ENCODE measurements at regions not wholly inside any gene's neighbourhood (a gene's known extent, or its start where the extent isn't known, plus 50 kb on each side); places are given as distances from the start of the nearest gene placed in this dataset.

DNA sequence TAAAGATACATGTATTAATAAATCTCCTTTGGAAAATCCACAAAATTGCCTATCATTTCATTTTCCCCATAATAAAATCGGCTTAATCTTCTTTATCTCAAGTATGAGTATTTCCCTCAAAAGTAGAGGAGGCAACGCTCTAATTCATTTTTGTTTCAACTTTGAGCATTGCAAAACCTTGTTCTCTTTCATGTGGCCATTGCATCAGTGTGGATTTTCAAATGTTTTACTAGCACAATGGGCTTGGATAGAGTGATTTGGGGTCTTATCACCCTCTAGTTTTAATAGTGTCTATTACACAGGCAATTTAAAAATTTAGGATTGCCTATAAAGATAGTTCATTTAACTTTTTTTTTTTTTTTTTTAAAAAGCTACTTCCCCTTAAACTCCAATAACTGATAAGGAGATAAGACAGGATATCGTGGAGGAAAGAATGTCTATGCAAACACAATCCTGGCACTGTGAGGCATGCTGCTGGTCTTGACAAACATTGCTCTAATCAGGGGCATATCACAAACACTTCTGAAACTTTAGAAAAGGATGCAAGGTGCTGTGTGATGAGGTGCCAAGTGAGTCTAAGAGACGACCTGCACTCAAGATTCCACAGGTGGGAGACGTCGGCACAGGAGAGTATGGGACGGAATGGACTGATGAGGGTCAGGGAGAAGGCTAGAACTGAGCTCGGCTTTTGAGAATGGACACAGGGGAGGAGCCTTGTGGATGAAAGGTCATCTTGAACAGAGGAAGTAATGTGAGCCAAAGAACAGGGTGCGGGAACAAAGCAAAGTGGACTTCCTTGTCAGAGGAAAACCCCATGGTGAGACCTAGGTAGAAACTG lies 199.7 kb downstream of the IRS2 start:
- DNase-seq: no peak

DNA sequence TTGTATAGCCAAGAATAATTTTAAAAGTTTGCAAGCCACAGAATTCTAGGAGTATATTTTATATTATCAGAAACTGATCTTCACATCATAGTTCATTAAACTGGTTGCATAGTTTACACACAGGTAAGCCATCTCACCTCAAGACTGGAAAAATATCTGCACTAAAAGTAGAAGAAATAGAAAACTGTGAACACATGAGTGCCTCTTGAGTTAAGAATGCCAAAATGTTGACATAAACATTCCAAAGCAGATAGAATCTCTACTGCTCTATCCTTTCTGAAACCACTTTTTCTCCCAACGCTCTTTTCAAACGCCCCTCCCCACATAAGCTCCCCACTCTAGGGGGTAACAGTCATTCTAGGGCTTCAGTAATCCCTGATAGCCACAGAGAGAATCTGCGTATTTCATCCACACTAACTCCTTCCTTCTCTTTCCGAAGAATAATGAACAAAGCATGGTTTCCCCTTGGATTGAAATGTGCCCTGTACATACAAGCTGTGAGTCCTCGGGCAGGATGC lies 201.5 kb downstream of the IRS2 start:
- no peak for DNase-seq

DNA sequence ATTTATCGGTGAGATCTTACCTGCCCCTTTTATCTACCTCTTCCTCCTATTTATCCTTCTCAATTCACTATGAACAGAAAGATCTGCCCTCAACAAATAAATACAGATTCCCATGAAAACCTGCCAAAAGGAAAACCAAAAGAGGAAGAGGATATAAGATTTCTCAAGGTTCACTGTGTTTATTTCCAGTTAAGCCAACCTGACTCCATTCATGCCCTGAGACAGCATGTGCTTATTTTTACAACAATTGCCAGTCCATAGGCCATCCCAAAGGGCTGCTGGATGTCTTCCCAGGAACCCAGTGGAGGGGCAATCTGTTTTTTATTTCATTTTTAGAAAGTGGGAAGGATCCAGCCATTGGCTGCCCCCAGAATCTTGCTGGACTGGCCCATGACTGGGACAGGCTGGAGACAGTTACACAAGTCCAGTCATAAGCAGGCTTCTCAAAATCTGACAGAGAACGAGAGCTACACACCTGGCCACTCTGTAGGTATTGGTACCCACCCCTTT lies 209.1 kb downstream of the IRS2 start:
- no peak for DNase-seq

DNA sequence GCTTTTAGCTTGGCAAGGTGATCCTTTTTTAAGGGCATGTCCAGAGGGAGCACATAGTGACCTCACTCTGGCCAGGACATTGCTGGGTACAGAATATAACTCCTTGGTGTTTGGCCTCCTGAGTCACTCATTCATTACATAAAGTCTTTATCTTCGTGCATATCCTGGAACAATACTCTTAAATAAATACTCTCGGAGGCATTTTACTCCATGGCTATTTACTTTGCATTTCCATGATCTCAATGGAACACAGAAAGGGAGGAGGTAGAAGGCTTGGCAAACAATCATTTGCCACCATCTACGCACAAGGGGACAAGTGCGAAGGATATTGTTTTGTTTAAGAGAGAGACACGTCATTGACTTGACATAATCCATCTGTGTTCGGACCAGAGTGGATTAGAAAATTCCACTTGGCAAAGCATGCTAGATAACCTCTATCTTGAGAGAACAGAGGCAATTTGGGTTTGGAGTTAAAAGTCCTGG lies 210.0 kb downstream of the IRS2 start:
- no peak for DNase-seq

DNA sequence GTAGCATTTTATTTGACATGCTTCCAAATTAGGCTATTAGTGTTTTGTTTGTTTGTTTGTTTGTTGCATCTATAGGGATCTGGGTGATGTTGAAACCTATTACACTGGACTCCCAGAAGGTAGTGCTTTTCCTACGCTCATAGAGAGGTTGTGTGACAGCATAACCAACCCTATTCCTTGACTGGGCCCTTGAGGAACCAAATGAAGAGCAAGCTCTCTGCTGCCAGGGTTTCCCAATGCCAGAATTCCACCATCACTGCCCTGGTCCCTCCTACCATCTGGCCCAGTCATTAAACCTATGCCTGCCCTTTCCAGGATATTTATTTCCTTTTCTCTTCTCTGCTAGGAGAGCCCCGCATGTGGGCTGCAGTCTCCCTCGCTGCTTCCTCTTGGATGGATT lies 210.6 kb downstream of the IRS2 start:
- no peak for DNase-seq

DNA sequence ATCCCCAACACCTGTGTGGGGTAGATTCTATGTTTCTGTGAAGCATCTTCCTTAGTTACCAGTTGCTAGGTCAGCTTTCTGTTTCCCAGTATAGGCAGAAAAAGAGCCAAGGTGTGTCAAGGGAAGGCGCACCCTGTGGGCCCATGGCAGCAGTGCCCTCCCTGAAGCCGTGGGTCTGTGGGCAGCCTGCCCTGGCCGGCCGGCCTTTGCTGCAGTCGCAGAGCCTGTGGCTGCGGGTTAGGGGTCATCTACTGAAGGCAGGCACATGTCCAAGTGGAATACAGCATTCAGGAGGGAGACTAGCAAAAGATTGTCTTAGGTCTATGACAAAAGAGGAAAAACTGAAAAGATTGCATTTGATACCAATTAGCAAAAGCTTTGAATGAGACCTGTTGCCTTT lies 214.0 kb downstream of the IRS2 start:
- DNase-seq: no peak

DNA sequence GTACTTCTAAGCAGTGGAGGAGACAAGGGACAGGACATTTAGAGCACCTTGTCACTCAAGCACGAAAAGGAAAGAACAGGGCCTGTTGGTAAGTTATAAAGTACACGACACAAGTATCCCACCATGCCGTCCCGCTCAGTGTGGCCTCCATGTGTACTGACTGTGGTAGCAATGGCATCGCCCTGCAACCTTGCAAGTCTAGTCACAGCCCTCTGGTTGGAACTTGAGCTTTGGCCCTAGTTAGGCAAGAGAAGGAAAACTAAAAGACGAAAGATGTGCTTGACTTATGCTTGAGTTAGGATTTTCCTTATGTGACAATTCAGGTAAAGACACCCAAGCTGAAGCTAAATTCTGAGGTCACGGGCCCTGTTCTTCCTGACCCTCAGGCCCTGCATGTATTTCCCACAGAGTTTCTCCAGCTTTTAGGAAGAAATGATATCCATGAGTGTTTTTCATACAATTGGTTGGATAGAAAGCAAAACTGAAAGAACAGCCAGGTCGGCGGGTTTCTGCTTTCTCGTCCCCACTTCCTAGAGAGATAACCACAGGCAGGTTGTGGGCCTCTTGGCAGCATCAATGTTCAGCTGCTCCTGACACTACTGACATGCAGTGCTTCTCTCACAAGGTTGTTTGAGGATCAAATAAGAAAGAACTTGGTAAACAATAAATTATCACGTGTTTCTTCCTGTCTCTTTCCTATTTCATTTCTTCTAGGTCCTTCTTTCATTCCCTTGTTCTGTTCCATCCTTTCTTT lies 216.2 kb downstream of the IRS2 start:
- DNase-seq: no peak

DNA sequence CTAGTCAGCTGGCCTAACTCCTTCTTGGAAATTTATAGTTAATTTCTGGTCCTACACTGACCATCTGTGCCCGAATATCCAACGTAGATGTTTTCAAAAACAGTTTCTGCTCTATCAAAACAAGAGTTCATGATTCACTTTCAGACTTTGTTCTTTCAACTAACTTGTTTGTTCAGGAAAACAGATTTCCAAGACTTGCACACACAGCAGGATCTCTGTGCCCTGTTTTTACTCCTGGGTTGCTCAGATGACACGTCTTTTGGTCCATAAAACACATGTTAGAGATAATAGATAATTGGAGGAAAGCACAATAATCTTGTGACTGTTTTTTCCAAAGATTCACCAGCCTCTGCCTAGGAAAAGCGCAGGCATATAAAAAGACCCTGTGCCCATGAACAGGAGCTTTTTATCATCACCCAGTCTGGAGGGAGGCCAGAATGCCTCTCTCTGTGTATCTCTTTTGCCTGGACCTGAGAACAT lies 218.0 kb downstream of the IRS2 start:
- no peak for DNase-seq

DNA sequence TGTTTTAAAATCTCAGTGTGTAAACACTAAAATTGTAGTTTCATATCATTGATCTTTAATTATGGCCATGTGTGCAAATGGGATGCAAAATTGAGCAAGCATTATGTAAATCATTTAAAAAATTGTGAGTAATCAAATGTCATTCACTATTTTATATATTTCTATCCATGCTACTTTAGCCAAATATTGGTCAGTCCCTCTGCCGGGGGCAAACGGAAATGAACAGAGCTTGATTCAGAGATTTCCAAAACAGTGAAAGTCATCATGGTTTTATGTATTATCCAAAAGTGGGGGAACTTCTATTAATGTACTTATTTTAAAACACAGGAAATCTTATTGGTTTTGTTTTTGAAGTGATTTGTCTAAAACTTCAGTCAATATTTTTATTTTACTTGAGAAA lies 219.1 kb downstream of the IRS2 start:
- no peak for DNase-seq

DNA sequence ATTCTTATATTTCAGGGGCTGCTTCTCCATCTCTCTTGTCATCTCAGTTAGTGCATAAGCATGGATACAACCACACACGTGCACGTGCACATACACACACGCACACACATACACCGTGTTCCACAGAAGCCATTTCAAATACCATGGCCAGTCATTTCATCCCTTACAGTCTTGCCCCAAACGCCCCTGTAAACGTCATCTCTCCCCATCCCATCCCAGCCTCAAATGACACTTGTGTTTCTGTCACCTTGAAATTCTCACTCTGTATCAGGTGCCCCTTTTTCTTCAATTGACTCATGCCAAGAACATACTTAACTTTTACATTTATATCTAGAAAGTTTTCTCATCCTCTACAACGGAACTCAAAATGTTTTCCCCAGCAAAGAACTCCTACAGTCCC lies 220.5 kb downstream of the IRS2 start:
- no peak for DNase-seq

DNA sequence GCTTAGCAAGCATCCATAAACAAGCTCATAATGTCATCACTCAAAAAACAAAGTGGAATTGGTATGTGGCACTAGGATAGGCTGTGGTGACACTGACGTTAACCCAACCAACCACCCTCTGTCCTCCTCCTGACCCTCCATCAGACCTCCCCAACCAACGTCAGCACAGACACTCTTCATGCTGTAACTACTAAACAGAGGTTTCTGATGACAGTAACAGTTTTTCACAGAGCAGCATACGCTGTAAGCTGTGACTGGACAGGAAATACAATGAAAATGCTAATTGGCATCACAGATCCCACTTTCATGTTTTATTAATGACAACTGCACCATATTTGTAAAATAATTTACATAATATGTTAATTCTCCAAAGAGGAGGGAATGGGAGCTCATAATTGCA lies 238.0 kb downstream of the IRS2 start:
- DNase-seq: no peak

DNA sequence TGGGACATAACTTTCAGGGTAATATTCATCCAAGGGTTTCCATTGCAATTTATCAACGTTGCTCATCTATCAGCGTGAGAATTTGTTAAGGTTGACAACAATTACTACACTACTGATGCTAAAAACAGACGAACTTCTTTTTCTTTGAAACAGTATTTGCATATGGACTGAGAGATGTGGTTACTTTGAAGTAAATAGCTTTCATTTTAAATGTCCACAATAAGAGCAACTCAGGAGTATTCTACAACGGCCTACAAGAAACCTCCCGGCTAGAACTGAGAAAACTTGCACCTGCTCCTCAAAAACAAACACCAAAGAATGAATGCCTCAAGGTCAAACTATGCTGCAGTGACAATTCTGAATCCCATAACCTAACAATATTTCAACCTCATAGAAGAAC lies 238.4 kb downstream of the IRS2 start:
- DNase-seq: no peak

DNA sequence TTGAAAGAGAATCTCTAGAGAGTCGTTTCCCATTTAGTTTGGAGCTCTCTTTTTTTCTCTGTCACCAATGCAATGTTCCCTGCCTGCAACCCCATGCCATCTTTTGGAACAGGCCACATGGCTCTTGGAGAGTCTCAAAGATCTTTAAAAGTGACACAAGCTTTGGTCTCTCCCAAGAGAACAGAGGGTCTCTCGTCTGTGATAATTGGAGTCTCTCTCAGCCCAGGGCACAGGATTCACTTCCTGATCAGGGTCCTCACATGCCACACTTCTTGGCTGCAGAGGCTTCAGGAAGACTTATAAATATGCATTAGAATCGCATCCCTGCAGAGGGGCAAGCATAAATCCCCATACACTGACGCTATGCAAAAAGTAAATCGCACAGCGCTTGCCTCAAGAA lies 240.5 kb downstream of the IRS2 start:
- no peak for DNase-seq

DNA sequence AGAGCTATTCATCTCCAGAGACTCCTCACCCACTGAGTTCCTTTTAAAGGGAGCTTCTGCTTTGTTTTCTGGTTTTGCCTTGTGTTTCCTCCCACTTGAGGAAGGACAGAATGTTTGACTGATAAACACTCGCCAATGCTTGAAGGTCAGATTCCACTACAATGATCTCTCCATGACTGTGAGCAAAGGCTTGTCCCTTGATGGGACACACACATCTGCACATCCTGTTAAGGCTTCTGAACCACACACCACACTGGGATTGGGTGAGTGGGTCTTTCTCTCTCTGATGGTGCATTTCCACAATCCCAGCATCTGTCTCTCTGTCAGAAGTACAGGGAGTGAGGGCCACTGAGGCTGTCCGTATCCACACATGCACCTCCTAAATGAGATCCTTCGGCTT lies 245.3 kb downstream of the IRS2 start:
- no peak for DNase-seq

DNA sequence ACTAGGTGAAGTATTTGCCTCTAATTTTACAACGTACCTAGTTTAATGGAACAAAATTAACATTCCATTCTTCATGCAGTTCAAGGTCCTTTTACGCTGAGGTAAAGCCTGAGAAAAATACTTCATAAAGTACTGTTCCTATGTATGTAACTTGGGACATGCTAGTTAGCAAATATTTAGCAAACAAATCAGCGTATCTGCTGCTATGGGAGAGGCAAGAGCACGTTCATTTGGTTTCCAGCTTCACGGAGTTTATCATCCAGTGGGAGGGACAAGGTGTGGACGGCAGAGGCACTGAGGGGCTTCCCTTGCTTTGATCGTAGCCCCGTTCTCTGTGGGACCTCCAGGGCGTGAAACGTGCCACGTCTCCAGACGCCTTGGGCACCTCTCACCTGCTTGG lies 248.8 kb downstream of the IRS2 start:
- no peak for DNase-seq

DNA sequence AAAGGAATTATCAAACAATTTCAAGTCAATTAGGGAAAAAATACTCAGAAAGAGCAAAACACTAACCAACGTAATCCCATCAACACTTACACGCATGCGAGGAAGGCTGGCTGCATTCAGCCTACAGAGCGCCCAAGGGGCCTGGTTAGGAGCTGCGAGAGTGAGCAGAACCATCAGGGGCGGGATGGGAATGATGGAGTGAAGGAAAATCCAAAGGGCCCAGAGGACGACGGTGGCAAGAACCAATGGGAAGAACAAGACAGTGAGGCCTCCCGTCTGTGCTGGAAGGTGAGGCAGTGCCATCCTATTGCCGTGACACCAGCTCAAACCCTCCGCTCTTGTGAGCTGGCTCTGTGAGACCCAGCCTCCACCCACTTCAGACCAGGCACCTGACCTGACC lies 253.0 kb downstream of the IRS2 start:
- DNase-seq: no peak

DNA sequence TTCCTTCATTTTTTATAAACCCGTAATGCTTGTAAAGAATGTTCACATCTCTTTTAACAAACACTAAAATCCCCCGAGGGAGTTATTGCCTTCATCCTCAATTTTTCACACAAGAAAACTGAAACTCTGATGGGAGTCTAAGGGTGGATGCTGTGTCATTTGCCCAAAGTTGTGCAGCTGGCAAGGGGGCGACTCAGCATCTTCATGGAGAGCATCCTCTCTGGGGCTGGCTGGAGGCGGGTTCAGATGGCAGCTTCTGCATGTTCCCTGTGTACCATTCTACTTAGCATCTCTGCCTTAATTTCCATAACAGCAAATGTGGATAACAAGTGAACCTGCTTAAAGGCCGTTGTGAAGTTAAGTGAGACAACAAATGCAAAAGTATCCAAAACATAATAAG lies 256.4 kb downstream of the IRS2 start:
- no peak for DNase-seq

DNA sequence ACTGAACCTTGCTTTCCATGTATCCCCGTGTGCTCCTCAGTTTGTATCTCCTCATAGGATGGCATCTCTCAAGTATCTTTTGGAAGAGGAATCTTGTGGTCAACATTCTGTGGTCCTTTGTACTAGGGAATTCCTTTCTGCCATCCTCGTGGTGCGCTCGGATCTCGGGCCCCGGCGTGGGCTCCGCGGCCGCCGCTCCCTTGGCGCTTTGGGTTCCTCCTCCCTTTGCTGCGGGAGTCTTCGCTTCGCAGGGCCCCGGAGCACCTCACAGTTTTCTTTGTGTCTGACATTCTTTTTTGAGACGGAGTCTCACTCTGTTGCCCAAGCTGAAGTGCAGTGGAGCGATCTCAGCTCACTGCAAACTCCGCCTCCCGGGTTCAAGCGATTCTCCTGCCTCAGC lies 264.7 kb downstream of the IRS2 start:
- DNase-seq: no peak

DNA sequence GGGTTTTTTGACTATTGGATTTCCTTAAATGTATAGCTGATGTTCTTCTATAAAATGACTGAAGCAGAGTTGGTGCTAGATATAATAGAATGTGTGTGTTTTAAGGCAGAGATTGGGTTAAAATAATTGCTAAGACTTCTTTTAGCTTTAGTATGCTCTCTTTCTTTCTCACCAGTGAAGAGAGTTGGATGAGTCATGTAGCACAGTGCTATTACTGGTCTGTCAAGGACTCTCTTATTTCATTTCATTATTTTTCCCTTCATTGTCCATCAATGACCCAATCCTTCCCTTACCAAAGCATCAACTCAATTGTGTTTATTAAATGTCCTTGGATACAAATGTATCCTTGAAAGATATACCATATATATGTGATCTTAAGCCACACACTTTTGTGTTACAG lies 268.9 kb downstream of the IRS2 start:
- DNase-seq: no peak

DNA sequence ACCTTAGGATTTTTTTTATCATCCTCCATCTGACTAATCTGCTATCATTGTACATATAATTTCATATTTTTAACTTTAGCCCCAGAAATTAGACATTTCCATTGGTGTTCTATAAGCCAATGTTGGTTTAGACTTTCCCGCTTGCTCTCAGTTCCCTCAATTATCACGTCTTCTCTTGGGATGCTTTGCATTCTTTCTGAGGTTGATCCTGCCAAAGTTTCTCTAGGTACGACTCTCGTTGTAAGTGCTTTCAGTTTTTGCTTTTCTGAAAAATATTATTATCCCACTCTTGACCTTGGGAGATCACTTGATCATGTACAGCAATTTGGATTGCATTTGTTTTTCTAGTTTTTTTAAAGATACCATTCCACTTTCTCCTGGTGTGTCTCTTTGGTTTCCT lies 270.2 kb downstream of the IRS2 start:
- no peak for DNase-seq

DNA sequence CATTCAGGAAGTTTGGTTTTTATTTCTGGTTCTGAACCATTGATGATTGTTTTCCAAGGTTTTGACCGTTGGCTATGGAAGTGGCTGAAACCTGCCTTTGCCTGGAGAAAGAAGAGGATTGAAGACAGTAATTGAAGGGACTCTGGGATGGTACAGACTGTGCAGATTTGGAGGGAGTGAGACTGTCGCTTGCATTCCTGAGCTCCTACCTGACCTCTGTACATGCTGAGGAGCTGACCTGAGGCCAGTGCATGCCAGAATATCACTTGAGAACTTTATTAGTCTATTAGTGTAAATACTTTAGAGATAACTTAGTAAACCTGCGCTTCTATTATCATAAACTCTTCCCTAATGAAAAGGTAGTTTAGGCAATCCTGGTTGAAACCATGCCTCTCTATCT lies 276.4 kb downstream of the IRS2 start:
- DNase-seq: no peak

DNA sequence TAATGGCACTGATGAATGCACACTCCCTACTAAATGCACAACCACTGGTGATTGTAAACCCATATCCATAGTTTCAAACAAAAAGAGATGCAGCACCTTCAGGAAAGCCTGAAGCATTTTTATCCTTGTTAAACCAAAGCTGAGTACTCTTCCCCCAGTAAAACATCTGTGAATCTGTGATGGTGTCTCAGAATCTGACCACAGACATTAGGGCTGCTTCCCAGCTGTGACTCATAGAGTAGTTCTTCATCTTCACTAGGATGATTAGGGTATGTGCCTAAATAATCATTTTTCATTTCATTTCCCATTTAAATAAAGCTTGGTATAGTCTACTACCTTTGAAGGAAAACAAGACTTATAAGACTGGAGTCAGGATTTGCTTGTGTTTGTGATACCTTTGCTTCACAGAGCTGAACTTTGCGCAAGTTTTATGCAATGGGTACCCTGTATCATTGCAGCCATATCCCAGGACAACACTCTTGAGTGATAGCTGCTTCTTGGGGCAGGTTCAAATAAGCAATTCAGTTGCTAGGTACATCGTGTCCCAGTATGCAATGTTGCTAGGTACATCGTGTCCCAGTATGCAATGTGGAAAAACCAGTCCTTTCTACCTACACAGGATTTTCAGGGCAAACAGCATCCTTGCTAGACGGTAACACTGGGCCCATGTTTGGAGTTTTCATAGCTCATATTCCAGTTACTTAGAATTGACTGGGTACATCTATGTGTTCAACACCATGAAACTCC lies 277.1 kb downstream of the IRS2 start:
- DNase-seq: no peak

DNA sequence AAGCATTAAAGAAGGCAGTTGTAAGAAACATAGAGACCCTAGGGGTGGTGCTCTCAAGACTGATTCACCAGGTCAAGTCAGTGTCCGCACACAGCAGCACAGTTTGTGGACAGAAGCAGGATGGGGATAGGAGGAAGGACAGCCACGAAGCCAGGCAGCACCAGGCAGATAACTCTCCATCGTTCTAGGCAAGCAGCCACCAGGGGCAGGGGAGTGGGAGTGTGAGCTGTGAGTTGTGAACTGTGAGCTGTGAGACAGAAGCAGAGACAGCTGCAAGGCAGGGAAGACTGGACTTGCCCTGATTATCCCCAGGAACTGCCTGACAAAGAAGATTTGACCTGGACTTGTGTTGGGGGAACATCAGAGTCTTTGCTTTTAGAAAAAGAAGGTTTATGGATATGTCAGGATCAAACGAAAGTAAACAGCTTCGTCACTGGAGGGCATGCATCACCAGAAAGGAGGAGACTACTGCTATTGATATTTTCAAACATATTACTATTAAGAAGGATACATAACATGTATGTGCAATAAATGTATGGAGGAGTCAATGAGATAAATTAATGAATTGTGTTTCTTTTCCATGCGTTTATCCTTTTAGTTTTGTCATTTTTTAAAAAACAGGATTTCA lies 286.1 kb downstream of the IRS2 start:
- DNase-seq: no peak
